Uterus (tissue), 2 donors: ENCODE measurements at regions not wholly inside any gene's neighbourhood (a gene's known extent, or its start where the extent isn't known, plus 50 kb on each side); places are given as distances from the start of the nearest gene placed in this dataset.

Experiments used
- CTCF ChIP-seq, 4 experiments: fragments of 200-600 bp in 2 of 4; fragments of 450-650 bp in 2 of 4; sonication (generic) in 2 of 4; IDR thresholded peaks; one replicate each; pipeline ENCODE4 v1.5.1; 2016 to 2019; ENCODE audit warnings: antibody characterized with exemption in 4 of 4, mild to moderate bottlenecking in 2 of 4, moderate library complexity in 1 of 4
- POLR2A ChIP-seq, 2 donors: fragments of 450-650 bp; IDR thresholded peaks; one replicate each; pipeline ENCODE4 v1.6.1; 2016; ENCODE audit warnings: antibody characterized with exemption in 2 of 2, mild to moderate bottlenecking in 1 of 2, moderate library complexity in 1 of 2

DNA sequence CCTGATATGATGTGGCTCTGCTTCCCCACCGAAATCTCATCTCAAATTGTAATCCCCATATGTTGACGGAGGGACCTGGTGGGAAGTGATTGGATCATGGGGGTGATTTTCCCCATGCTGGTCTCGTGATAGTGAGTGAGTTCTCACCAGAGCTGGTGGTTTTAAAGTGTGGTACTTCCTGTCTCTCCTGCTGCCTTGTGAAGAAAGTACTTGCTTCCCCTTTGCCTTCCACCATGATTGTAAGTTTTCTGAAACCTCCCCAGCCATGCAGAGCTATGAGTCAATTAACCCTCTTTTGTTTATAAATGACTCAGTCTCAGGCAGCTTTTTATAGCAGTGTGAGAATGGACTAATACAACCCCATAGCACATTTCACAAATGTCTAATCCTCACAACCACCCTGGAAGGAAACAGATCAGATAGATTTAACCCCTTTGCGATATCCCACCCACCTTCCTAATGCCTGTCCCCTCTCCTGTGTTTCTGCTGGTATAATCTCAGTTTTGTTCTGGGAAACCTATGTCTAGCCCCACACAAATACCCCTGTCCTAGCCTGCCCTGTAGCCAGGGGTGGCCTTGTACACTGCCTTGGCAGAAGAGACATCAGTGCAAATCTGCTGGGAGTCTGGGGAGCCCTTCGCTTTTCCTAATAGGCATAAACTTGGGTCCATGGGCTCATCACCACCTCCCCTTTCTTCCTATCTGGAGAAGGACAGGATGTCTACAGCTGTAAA is 157.0 kb upstream of the RAI14 start:
- no peak for TF ChIP-seq POLR2A (IDR thresholded peaks at IDR 0.05)
- TF ChIP-seq CTCF (IDR thresholded peaks at IDR 0.05): no peak
